ENCODE measurements at regions not wholly inside any gene's neighbourhood (a gene's known extent, or its start where the extent isn't known, plus 50 kb on each side); places are given as distances from the start of the nearest gene placed in this dataset.
"Not testable (repeated sequence)": the region's sequence is repeated elsewhere in the genome, so short reads cannot be mapped to it uniquely, and the experiment has no call there.

GRCh38 chr9:93776256-93776655 is 178.9 kb downstream of the BARX1 start:
- Histone ChIP-seq H3K27me3 (peaks cover 5% of the 10 kb centered on the region), H3K4me1 (no peaks in the 10 kb centered on the region), H3K36me3 (no peaks in the 10 kb centered on the region), H3K9me3 (peaks cover 0 to 10% (median 0%) of the 10 kb centered on the region in 3 donors), H3K27ac (no peak overlapping the region), H3K4me3 (no peak overlapping the region)
- 43 to 71% methylated on average over 1 of the region's 1 CpG for WGBS, 2 donors (ENCODE audit: low coverage in 1 of 2)
- TF ChIP-seq, protein P1, sequence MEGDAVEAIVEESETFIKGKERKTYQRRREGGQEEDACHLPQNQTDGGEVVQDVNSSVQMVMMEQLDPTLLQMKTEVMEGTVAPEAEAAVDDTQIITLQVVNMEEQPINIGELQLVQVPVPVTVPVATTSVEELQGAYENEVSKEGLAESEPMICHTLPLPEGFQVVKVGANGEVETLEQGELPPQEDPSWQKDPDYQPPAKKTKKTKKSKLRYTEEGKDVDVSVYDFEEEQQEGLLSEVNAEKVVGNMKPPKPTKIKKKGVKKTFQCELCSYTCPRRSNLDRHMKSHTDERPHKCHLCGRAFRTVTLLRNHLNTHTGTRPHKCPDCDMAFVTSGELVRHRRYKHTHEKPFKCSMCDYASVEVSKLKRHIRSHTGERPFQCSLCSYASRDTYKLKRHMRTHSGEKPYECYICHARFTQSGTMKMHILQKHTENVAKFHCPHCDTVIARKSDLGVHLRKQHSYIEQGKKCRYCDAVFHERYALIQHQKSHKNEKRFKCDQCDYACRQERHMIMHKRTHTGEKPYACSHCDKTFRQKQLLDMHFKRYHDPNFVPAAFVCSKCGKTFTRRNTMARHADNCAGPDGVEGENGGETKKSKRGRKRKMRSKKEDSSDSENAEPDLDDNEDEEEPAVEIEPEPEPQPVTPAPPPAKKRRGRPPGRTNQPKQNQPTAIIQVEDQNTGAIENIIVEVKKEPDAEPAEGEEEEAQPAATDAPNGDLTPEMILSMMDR (IDR thresholded peaks at IDR 0.05) = no peak
- no peak for TF ChIP-seq POLR2A (IDR thresholded peaks at IDR 0.05)
- TF ChIP-seq POLR2AphosphoS5 (IDR thresholded peaks at IDR 0.05) = no peak
- no peak for TF ChIP-seq EP300 (IDR thresholded peaks at IDR 0.05)
- no peak for ATAC-seq

- Histone ChIP-seq H3K4me1 (no peaks in the 10 kb centered on the region), H3K27me3 (no peaks in the 10 kb centered on the region)
Measured at GRCh38 chr9:93774331-93775102, 180.6 kb downstream of the BARX1 start.

DNA sequence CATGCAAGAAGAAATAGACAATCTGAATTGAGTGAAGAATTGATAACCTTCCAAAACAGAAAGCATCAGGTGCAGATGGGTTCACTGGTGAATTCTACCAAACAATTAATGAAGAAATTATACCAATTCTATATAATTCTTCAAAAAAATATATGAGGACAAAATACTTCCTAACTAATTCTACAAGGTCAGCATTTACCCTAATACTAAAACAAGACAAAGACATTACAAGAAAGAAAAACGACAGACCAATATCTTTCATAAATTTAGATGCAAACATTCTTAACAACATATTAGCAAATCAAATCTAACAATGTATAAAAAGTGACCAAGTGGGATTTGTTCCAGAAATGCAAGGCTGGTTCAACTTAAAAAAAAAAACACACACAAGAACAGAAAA is 183.9 kb downstream of the BARX1 start:
- no peak for ATAC-seq
- TF ChIP-seq, protein P1 (IDR thresholded peaks at IDR 0.05) = no peak
- no peak for TF ChIP-seq POLR2AphosphoS5 (IDR thresholded peaks at IDR 0.05)
- no peak for TF ChIP-seq POLR2A (IDR thresholded peaks at IDR 0.05)
- TF ChIP-seq EP300 (IDR thresholded peaks at IDR 0.05) = no peak

More at GRCh38 chr9:93774331-93775102, 180.6 kb downstream of the BARX1 start:
- ATAC-seq = no peak
- H3K4me3 ChIP-seq = no peak overlapping the region
- peaks cover 0 to 10% (median 0%) of the 10 kb centered on the region in 3 donors for H3K9me3 ChIP-seq
- no peak overlapping the region for H3K27ac ChIP-seq
- TF ChIP-seq, protein P1 (IDR thresholded peaks at IDR 0.05) = no peak
- TF ChIP-seq POLR2AphosphoS5 (IDR thresholded peaks at IDR 0.05) = no peak
- no peak for TF ChIP-seq POLR2A (IDR thresholded peaks at IDR 0.05)
- no peak for TF ChIP-seq EP300 (IDR thresholded peaks at IDR 0.05)
- no peaks in the 10 kb centered on the region for H3K36me3 ChIP-seq
- WGBS, 2 donors (ENCODE audit: low coverage in 1 of 2) = 88 to 92% methylated on average over 4 to 5 of the region's 8 CpGs

GRCh38 chr9:93761822-93762221 is 185.4 kb downstream of the PHF2 start:
- no peaks in the 10 kb centered on the region for H3K27me3 ChIP-seq
- H3K9me3 ChIP-seq = peaks cover 0 to 37% (median 4%) of the 10 kb centered on the region in 3 donors
- TF ChIP-seq, protein P1 (IDR thresholded peaks at IDR 0.05) = no peak
- TF ChIP-seq POLR2A (IDR thresholded peaks at IDR 0.05) = no peak
- no peak for TF ChIP-seq POLR2AphosphoS5 (IDR thresholded peaks at IDR 0.05)
- no peak for TF ChIP-seq EP300 (IDR thresholded peaks at IDR 0.05)
- no peak overlapping the region for H3K27ac ChIP-seq
- no peak for ATAC-seq
- no peaks in the 10 kb centered on the region for H3K36me3 ChIP-seq
- H3K4me3 ChIP-seq = no peak overlapping the region
- H3K4me1 ChIP-seq = no peaks in the 10 kb centered on the region
- WGBS, 2 donors (ENCODE audit: low coverage in 1 of 2) = 67 to 77% methylated on average over 3 of the region's 3 CpGs

More for the DNA sequence above, 183.9 kb downstream of the BARX1 start:
- H3K4me3 ChIP-seq = no peak overlapping the region
- WGBS, 2 donors (ENCODE audit: low coverage in 1 of 2) = 88 to 92% methylated on average over 1 of the region's 1 CpG
- H3K27ac ChIP-seq = no peak overlapping the region
- H3K9me3 ChIP-seq = peaks cover 0 to 29% (median 0%) of the 10 kb centered on the region in 3 donors
- no peaks in the 10 kb centered on the region for H3K27me3 ChIP-seq
- no peaks in the 10 kb centered on the region for H3K36me3 ChIP-seq
- no peaks in the 10 kb centered on the region for H3K4me1 ChIP-seq

GRCh38 chr9:93750045-93750444 is 173.7 kb downstream of the PHF2 start:
- Histone ChIP-seq H3K36me3 (no peaks in the 10 kb centered on the region), H3K27ac (no peak overlapping the region), H3K27me3 (no peaks in the 10 kb centered on the region), H3K4me3 (no peak overlapping the region), H3K9me3 (peaks cover 0 to 70% (median 0%) of the 10 kb centered on the region in 3 donors), H3K4me1 (no peaks in the 10 kb centered on the region)
- no peak for ATAC-seq
- no peak for TF ChIP-seq POLR2AphosphoS5 (IDR thresholded peaks at IDR 0.05)
- TF ChIP-seq, protein P1 (IDR thresholded peaks at IDR 0.05) = no peak
- no peak for TF ChIP-seq POLR2A (IDR thresholded peaks at IDR 0.05)
- TF ChIP-seq EP300 (IDR thresholded peaks at IDR 0.05) = no peak
- WGBS, 2 donors (ENCODE audit: low coverage in 1 of 2) = 71 to 87% methylated on average over 2 of the region's 2 CpGs

DNA sequence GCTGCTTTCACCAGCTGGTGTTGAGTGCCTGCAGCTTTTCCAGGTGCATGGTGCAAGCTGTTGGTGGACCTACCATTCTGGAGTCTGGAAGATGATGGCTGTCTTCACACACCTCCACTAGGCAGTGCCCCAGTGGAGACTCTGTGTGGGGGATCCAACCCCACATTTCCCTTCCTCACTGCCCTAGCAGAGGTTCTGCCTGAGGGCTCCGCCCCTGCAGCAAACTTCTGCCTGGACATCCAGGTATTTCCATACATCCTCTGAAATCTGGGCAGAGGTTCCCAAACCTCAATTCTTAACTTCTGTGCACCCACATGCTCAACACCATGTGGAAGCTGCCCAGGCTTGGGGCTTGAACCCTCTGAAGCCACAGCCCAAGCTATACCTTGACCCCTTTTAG is 172.4 kb downstream of the PHF2 start:
- H3K9me3 ChIP-seq = peaks cover 0 to 72% (median 0%) of the 10 kb centered on the region in 3 donors
- not testable (repeated sequence) for ATAC-seq, H3K27ac ChIP-seq, H3K4me1 ChIP-seq, H3K4me3 ChIP-seq, H3K27me3 ChIP-seq, H3K36me3 ChIP-seq
- WGBS, 2 donors (ENCODE audit: low coverage in 1 of 2) = no CpG with 5 or more reads among the region's 1 CpG

All from gastroesophageal sphincter (tissue), 4 donors.